ENCODE measurements at regions not wholly inside any gene's neighbourhood (a gene's known extent, or its start where the extent isn't known, plus 50 kb on each side); places are given as distances from the start of the nearest gene placed in this dataset.

- DNase-seq (ENCODE audit: extremely low read depth, low read depth), result no peak
- no peak for TF ChIP-seq CTCF (IDR thresholded peaks at IDR 0.05; ENCODE audit: low read depth, low read length, missing control alignments)
- H3K4me3 ChIP-seq (replicated peaks; ENCODE audit: low read depth, low read length), result no peak overlapping the region
Measured at GRCh38 chr10:76649254-76649653, 988.4 kb downstream of the KCNMA1 start.

- no peak for DNase-seq (ENCODE audit: extremely low read depth, low read depth)
- no peak overlapping the region for H3K4me3 ChIP-seq (replicated peaks; ENCODE audit: low read depth, low read length)
- no peak for TF ChIP-seq CTCF (IDR thresholded peaks at IDR 0.05; ENCODE audit: low read depth, low read length, missing control alignments)
Measured at GRCh38 chr10:76647301-76647700, 990.3 kb downstream of the KCNMA1 start.

GRCh38 chr10:76645341-76645740 lies 992.3 kb downstream of the KCNMA1 start:
- H3K4me3 ChIP-seq (replicated peaks; ENCODE audit: low read depth, low read length), result no peak overlapping the region
- DNase-seq (ENCODE audit: extremely low read depth, low read depth), result no peak
- no peak for TF ChIP-seq CTCF (IDR thresholded peaks at IDR 0.05; ENCODE audit: low read depth, low read length, missing control alignments)

- no peak for TF ChIP-seq CTCF (IDR thresholded peaks at IDR 0.05; ENCODE audit: low read depth, low read length, missing control alignments)
- H3K4me3 ChIP-seq (replicated peaks; ENCODE audit: low read depth, low read length), result no peak overlapping the region
- DNase-seq (ENCODE audit: extremely low read depth, low read depth), result no peak
Measured at GRCh38 chr10:76644476-76644875, 993.1 kb downstream of the KCNMA1 start.

GRCh38 chr10:76643511-76643911 lies 994.1 kb downstream of the KCNMA1 start:
- TF ChIP-seq CTCF (IDR thresholded peaks at IDR 0.05; ENCODE audit: low read depth, low read length, missing control alignments), result no peak
- H3K4me3 ChIP-seq (replicated peaks; ENCODE audit: low read depth, low read length), result no peak overlapping the region
- no peak for DNase-seq (ENCODE audit: extremely low read depth, low read depth)

GRCh38 chr10:76642358-76642757 lies 995.2 kb downstream of the KCNMA1 start:
- H3K4me3 ChIP-seq (replicated peaks; ENCODE audit: low read depth, low read length), result no peak overlapping the region
- no peak for TF ChIP-seq CTCF (IDR thresholded peaks at IDR 0.05; ENCODE audit: low read depth, low read length, missing control alignments)
- DNase-seq (ENCODE audit: extremely low read depth, low read depth), result no peak

GRCh38 chr10:76641215-76641614 lies 996.4 kb downstream of the KCNMA1 start:
- no peak for TF ChIP-seq CTCF (IDR thresholded peaks at IDR 0.05; ENCODE audit: low read depth, low read length, missing control alignments)
- no peak for DNase-seq (ENCODE audit: extremely low read depth, low read depth)
- H3K4me3 ChIP-seq (replicated peaks; ENCODE audit: low read depth, low read length), result no peak overlapping the region

All from HFF-Myc (cell line).